Thyroid gland (tissue), 4 donors: ENCODE measurements at regions not wholly inside any gene's neighbourhood (a gene's known extent, or its start where the extent isn't known, plus 50 kb on each side); places are given as distances from the start of the nearest gene placed in this dataset.

Experiments used
- POLR2A ChIP-seq, 2 donors: fragments of 450-650 bp; IDR thresholded peaks; one replicate each; pipeline ENCODE4 v1.6.1; 2017; ENCODE audit warnings: antibody characterized with exemption in 2 of 2, mild to moderate bottlenecking in 2 of 2, moderate library complexity in 1 of 2
- TF ChIP-seq, protein P1 (sequence below), 6 experiments: fragments of 200-600 bp in 3 of 6; fragments of 450-650 bp in 3 of 6; sonication (generic) in 3 of 6; IDR thresholded peaks; one replicate each; pipeline ENCODE4 v1.5.1; 2016 to 2019; ENCODE audit warnings: antibody characterized with exemption in 6 of 6, mild to moderate bottlenecking in 2 of 6, inconsistent platforms in 1 of 6, moderate library complexity in 1 of 6

DNA sequence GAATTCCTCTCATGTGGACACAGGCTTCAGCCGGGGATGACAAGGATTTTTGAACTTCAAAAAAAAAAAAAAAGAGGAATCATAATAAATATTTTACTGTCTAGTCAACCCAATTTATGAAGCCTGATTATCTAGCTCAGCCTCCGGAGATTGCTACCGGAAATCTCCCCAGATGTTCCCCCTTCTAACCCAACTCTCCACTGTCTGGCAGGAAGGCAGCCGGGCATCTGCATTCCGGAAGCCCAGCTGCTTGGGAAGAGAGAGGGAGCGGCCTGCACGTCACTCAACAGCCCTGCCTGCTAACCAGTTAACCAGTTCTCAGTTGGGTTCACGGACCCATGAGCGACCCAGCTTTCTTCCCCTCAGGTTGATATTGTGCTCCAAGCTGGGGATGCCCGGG lies 87.2 kb upstream of the POU3F3 start:
- TF ChIP-seq, protein P1, sequence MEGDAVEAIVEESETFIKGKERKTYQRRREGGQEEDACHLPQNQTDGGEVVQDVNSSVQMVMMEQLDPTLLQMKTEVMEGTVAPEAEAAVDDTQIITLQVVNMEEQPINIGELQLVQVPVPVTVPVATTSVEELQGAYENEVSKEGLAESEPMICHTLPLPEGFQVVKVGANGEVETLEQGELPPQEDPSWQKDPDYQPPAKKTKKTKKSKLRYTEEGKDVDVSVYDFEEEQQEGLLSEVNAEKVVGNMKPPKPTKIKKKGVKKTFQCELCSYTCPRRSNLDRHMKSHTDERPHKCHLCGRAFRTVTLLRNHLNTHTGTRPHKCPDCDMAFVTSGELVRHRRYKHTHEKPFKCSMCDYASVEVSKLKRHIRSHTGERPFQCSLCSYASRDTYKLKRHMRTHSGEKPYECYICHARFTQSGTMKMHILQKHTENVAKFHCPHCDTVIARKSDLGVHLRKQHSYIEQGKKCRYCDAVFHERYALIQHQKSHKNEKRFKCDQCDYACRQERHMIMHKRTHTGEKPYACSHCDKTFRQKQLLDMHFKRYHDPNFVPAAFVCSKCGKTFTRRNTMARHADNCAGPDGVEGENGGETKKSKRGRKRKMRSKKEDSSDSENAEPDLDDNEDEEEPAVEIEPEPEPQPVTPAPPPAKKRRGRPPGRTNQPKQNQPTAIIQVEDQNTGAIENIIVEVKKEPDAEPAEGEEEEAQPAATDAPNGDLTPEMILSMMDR (IDR thresholded peaks at IDR 0.05): no peak
- no peak for TF ChIP-seq POLR2A (IDR thresholded peaks at IDR 0.05)
